HEK293 (cell line): ENCODE measurements at regions not wholly inside any gene's neighbourhood (a gene's known extent, or its start where the extent isn't known, plus 50 kb on each side); places are given as distances from the start of the nearest gene placed in this dataset.

ENCODE experiments used
- GFI1B ChIP-seq: fragments of 450-650 bp; formaldehyde crosslinking; IDR thresholded peaks from 2 replicates; pipeline ENCODE4 v1.5.1; 2016; ENCODE audit warnings: missing biosample characterization, missing genetic modification characterization
- KLF1 ChIP-seq: fragments of 450-650 bp; formaldehyde crosslinking; IDR thresholded peaks from 2 replicates; pipeline ENCODE4 v1.5.1; 2016; ENCODE audit warnings: missing biosample characterization, missing genetic modification characterization
- KLF10 ChIP-seq: fragments of 450-650 bp; IDR thresholded peaks from 2 replicates; pipeline ENCODE4 v1.5.1; 2018; ENCODE audit warnings: missing biosample characterization, mild to moderate bottlenecking, missing genetic modification characterization
- KLF9 ChIP-seq: fragments of 450-650 bp; formaldehyde crosslinking; IDR thresholded peaks from 2 replicates; pipeline ENCODE4 v1.5.1; 2016; ENCODE audit warnings: missing biosample characterization, missing genetic modification characterization, low read depth
- RBAK ChIP-seq: fragments of 450-650 bp; formaldehyde crosslinking; IDR thresholded peaks from 2 replicates; pipeline ENCODE4 v1.5.1; 2016; ENCODE audit warnings: missing biosample characterization, missing genetic modification characterization
- SALL2 ChIP-seq: fragments of 450-650 bp; formaldehyde crosslinking; IDR thresholded peaks from 2 replicates; pipeline ENCODE4 v1.5.0; 2017; ENCODE audit warnings: missing biosample characterization, mild to moderate bottlenecking, missing genetic modification characterization, borderline replicate concordance
- SP2 ChIP-seq: fragments of 450-650 bp; formaldehyde crosslinking; IDR thresholded peaks from 2 replicates; pipeline ENCODE4 v1.5.1; 2016; ENCODE audit warnings: missing biosample characterization, missing genetic modification characterization
- YY1 ChIP-seq: fragments of 450-650 bp; formaldehyde crosslinking; IDR thresholded peaks from 2 replicates; pipeline ENCODE4 v1.5.1; 2018; ENCODE audit warnings: missing biosample characterization, missing genetic modification characterization
- ZBTB48 ChIP-seq: fragments of 450-650 bp; formaldehyde crosslinking; IDR thresholded peaks from 2 replicates; pipeline ENCODE4 v1.5.1; 2016; ENCODE audit warnings: missing biosample characterization, missing genetic modification characterization
- ZNF121 ChIP-seq: fragments of 450-650 bp; formaldehyde crosslinking; IDR thresholded peaks from 2 replicates; pipeline ENCODE4 v1.5.1; 2016; ENCODE audit warnings: missing biosample characterization, missing genetic modification characterization
- ZNF138 ChIP-seq: fragments of 450-650 bp; formaldehyde crosslinking; IDR thresholded peaks from 2 replicates; pipeline ENCODE4 v1.5.1; 2016; ENCODE audit warnings: missing biosample characterization, missing genetic modification characterization, borderline replicate concordance
- ZNF174 ChIP-seq: fragments of 450-650 bp; formaldehyde crosslinking; IDR thresholded peaks from 2 replicates; pipeline ENCODE4 v1.5.0; 2017; ENCODE audit warnings: missing biosample characterization, mild to moderate bottlenecking, missing genetic modification characterization
- ZNF24 ChIP-seq: fragments of 450-650 bp; formaldehyde crosslinking; IDR thresholded peaks from 2 replicates; pipeline ENCODE4 v1.5.1; 2016; ENCODE audit warnings: missing biosample characterization, missing genetic modification characterization
- ZNF394 ChIP-seq: fragments of 450-650 bp; formaldehyde crosslinking; IDR thresholded peaks from 2 replicates; pipeline ENCODE4 v1.5.1; 2016; ENCODE audit warnings: missing biosample characterization, missing genetic modification characterization, mild to moderate bottlenecking, moderate library complexity, borderline replicate concordance
- ZNF416 ChIP-seq: fragments of 450-650 bp; formaldehyde crosslinking; IDR thresholded peaks from 2 replicates; pipeline ENCODE4 v1.5.1; 2016; ENCODE audit warnings: missing biosample characterization, missing genetic modification characterization
- ZNF555 ChIP-seq: fragments of 450-650 bp; formaldehyde crosslinking; conservative IDR thresholded peaks from 2 replicates; pipeline ENCODE4 v1.5.1; 2017; ENCODE audit warnings: missing biosample characterization, mild to moderate bottlenecking, missing genetic modification characterization, inconsistent platforms
- ZNF664 ChIP-seq: fragments of 450-650 bp; formaldehyde crosslinking; IDR thresholded peaks from 2 replicates; pipeline ENCODE4 v1.5.1; 2016; ENCODE audit warnings: missing biosample characterization, missing genetic modification characterization
- ZNF768 ChIP-seq: fragments of 450-650 bp; formaldehyde crosslinking; IDR thresholded peaks from 2 replicates; pipeline ENCODE4 v1.5.1; 2018; ENCODE audit warnings: missing biosample characterization, mild to moderate bottlenecking, missing genetic modification characterization
- ZNF837 ChIP-seq: fragments of 450-650 bp; formaldehyde crosslinking; IDR thresholded peaks from 2 replicates; pipeline ENCODE4 v1.5.1; 2016; ENCODE audit warnings: missing biosample characterization, missing genetic modification characterization
- ZNF843 ChIP-seq: fragments of 450-650 bp; formaldehyde crosslinking; IDR thresholded peaks from 2 replicates; pipeline ENCODE4 v1.5.1; 2016; ENCODE audit warnings: missing biosample characterization, missing genetic modification characterization
- ZSCAN16 ChIP-seq: fragments of 450-650 bp; formaldehyde crosslinking; IDR thresholded peaks from 2 replicates; pipeline ENCODE4 v1.5.1; 2016; ENCODE audit warnings: missing biosample characterization, missing genetic modification characterization
- TF ChIP-seq, protein P1 (sequence below): fragments of 450-650 bp; formaldehyde crosslinking; IDR thresholded peaks from 2 replicates; pipeline ENCODE4 v1.5.1; 2016; ENCODE audit warnings: missing biosample characterization, missing genetic modification characterization
- TF ChIP-seq, protein P2 (sequence below): fragments of 450-650 bp; formaldehyde crosslinking; optimal IDR thresholded peaks from 2 replicates; pipeline ENCODE3; 2016; ENCODE audit warnings: missing biosample characterization, mild to moderate bottlenecking, missing genetic modification characterization
- TF ChIP-seq, protein P3 (sequence below): fragments of 450-650 bp; formaldehyde crosslinking; IDR thresholded peaks from 2 replicates; pipeline ENCODE4 v1.5.1; 2016; ENCODE audit warnings: missing biosample characterization, missing genetic modification characterization, low read depth
- TF ChIP-seq, protein P4 (sequence below): fragments of 450-650 bp; formaldehyde crosslinking; IDR thresholded peaks from 2 replicates; pipeline ENCODE4 v1.5.1; 2016; ENCODE audit warnings: missing biosample characterization, missing genetic modification characterization
- TF ChIP-seq, protein P5 (sequence below): fragments of 450-650 bp; formaldehyde crosslinking; IDR thresholded peaks from 2 replicates; pipeline ENCODE4 v1.5.1; 2016; ENCODE audit warnings: missing biosample characterization, missing genetic modification characterization
- TF ChIP-seq, protein P6 (sequence below): fragments of 450-650 bp; formaldehyde crosslinking; IDR thresholded peaks from 2 replicates; pipeline ENCODE4 v1.5.1; 2016; ENCODE audit warnings: missing biosample characterization, missing genetic modification characterization
- TF ChIP-seq, protein P7 (sequence below): fragments of 450-650 bp; formaldehyde crosslinking; IDR thresholded peaks from 2 replicates; pipeline ENCODE4 v1.5.1; 2016; ENCODE audit warnings: missing biosample characterization, missing genetic modification characterization
- TF ChIP-seq, protein P8 (sequence below): fragments of 450-650 bp; formaldehyde crosslinking; IDR thresholded peaks from 2 replicates; pipeline ENCODE4; 2016; ENCODE audit warnings: missing biosample characterization, missing genetic modification characterization

DNA sequence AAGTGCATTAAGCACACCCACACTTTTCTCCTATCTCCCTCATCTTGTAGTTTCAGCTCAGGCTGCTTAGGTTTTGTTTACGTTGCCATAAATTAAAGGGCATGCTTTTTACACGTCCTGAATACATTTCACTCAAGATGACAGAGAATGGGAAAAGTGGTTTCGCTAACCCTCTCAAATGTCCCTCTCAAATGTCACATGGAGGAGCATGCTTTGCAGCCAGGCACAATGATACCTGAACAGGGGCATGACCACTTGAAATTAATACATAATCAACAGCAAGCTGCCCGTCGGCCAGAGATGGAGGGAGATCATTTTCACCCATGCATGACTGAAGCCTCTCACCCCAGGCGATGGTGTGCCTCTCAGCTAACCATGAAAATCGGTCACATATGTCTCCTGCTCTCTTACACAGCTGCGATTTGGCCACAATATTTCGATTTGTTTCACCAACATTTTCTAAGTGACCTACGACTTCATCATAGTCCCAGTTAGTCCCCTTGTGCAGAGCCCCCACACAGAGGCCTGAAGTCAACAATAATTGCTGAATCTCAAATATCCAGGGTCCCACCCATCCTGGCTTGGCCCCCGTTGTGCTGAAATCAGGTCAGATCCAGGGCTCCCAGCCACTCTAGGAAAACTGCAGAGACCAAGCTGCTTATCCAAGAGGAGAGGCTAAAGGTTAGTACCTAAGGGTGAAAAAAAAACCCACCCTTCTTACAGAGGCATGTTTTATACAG is 373.9 kb upstream of the NFE2L3 start (continued):
- TF ChIP-seq KLF10 (tag by site-specific recombination) = peak; percentile 71
- TF ChIP-seq KLF9 (tag by site-specific recombination) = peak; percentile 36; the same call in 1 of the 2 replicates
- no peak for TF ChIP-seq ZNF138
- TF ChIP-seq, protein P1, sequence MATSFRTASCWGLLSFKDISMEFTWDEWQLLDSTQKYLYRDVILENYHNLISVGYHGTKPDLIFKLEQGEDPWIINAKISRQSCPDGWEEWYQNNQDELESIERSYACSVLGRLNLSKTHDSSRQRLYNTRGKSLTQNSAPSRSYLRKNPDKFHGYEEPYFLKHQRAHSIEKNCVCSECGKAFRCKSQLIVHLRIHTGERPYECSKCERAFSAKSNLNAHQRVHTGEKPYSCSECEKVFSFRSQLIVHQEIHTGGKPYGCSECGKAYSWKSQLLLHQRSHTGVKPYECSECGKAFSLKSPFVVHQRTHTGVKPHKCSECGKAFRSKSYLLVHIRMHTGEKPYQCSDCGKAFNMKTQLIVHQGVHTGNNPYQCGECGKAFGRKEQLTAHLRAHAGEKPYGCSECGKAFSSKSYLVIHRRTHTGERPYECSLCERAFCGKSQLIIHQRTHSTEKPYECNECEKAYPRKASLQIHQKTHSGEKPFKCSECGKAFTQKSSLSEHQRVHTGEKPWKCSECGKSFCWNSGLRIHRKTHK (tag by site-specific recombination) = no peak
- no peak for TF ChIP-seq RBAK
- no peak for TF ChIP-seq YY1 (tag by site-specific recombination)
- TF ChIP-seq, protein P2, sequence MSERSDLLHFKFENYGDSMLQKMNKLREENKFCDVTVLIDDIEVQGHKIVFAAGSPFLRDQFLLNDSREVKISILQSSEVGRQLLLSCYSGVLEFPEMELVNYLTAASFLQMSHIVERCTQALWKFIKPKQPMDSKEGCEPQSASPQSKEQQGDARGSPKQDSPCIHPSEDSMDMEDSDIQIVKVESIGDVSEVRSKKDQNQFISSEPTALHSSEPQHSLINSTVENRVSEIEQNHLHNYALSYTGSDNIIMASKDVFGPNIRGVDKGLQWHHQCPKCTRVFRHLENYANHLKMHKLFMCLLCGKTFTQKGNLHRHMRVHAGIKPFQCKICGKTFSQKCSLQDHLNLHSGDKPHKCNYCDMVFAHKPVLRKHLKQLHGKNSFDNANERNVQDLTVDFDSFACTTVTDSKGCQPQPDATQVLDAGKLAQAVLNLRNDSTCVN = no peak
- TF ChIP-seq, protein P3, sequence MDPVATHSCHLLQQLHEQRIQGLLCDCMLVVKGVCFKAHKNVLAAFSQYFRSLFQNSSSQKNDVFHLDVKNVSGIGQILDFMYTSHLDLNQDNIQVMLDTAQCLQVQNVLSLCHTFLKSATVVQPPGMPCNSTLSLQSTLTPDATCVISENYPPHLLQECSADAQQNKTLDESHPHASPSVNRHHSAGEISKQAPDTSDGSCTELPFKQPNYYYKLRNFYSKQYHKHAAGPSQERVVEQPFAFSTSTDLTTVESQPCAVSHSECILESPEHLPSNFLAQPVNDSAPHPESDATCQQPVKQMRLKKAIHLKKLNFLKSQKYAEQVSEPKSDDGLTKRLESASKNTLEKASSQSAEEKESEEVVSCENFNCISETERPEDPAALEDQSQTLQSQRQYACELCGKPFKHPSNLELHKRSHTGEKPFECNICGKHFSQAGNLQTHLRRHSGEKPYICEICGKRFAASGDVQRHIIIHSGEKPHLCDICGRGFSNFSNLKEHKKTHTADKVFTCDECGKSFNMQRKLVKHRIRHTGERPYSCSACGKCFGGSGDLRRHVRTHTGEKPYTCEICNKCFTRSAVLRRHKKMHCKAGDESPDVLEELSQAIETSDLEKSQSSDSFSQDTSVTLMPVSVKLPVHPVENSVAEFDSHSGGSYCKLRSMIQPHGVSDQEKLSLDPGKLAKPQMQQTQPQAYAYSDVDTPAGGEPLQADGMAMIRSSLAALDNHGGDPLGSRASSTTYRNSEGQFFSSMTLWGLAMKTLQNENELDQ (tag by site-specific recombination) = no peak
- 0 out of 2 replicates have a peak, but pooled peaks have one; percentile 8 for TF ChIP-seq ZNF664 (tag by site-specific recombination)
- TF ChIP-seq, protein P4, sequence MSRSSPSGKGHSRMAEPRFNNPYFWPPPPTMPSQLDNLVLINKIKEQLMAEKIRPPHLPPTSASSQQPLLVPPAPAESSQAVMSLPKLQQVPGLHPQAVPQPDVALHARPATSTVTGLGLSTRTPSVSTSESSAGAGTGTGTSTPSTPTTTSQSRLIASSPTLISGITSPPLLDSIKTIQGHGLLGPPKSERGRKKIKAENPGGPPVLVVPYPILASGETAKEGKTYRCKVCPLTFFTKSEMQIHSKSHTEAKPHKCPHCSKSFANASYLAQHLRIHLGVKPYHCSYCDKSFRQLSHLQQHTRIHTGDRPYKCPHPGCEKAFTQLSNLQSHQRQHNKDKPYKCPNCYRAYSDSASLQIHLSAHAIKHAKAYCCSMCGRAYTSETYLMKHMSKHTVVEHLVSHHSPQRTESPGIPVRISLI (tag by site-specific recombination) = no peak
- peak; percentile 88 for TF ChIP-seq ZNF24 (tag by site-specific recombination)
- no peak; the same call in 1 of the 2 replicates for TF ChIP-seq ZBTB48 (tag by site-specific recombination)
- TF ChIP-seq, protein P5, sequence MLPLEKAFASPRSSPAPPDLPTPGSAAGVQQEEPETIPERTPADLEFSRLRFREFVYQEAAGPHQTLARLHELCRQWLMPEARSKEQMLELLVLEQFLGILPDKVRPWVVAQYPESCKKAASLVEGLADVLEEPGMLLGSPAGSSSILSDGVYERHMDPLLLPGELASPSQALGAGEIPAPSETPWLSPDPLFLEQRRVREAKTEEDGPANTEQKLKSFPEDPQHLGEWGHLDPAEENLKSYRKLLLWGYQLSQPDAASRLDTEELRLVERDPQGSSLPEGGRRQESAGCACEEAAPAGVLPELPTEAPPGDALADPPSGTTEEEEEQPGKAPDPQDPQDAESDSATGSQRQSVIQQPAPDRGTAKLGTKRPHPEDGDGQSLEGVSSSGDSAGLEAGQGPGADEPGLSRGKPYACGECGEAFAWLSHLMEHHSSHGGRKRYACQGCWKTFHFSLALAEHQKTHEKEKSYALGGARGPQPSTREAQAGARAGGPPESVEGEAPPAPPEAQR (tag by site-specific recombination) = no peak
- TF ChIP-seq ZNF837 (tag by site-specific recombination) = no peak
- TF ChIP-seq ZSCAN16 (tag by site-specific recombination) = no peak
- peak; percentile 96 for TF ChIP-seq ZNF843 (tag by site-specific recombination)
- TF ChIP-seq, protein P6, sequence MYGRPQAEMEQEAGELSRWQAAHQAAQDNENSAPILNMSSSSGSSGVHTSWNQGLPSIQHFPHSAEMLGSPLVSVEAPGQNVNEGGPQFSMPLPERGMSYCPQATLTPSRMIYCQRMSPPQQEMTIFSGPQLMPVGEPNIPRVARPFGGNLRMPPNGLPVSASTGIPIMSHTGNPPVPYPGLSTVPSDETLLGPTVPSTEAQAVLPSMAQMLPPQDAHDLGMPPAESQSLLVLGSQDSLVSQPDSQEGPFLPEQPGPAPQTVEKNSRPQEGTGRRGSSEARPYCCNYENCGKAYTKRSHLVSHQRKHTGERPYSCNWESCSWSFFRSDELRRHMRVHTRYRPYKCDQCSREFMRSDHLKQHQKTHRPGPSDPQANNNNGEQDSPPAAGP (tag by site-specific recombination) = 0 out of 2 replicates have a peak, but pooled peaks have one; percentile 38
- TF ChIP-seq, protein P7, sequence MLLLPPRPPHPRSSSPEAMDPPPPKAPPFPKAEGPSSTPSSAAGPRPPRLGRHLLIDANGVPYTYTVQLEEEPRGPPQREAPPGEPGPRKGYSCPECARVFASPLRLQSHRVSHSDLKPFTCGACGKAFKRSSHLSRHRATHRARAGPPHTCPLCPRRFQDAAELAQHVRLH (tag by site-specific recombination) = peak; percentile 62; the same call in 1 of the 2 replicates
- TF ChIP-seq ZNF768 (tag by site-specific recombination) = no peak
- no peak for TF ChIP-seq ZNF416 (tag by site-specific recombination)
- TF ChIP-seq SALL2 (tag by site-specific recombination) = no peak
- no peak for TF ChIP-seq ZNF555 (tag by site-specific recombination)
- peak; percentile 65; the same call in 1 of the 2 replicates for TF ChIP-seq ZNF394
- TF ChIP-seq, protein P8, sequence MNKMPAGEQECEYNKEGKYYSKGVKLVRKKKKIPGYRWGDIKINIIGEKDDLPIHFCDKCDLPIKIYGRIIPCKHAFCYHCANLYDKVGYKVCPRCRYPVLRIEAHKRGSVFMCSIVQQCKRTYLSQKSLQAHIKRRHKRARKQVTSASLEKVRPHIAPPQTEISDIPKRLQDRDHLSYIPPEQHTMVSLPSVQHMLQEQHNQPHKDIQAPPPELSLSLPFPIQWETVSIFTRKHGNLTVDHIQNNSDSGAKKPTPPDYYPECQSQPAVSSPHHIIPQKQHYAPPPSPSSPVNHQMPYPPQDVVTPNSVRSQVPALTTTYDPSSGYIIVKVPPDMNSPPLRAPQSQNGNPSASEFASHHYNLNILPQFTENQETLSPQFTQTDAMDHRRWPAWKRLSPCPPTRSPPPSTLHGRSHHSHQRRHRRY (tag by site-specific recombination) = no peak
- no peak for TF ChIP-seq ZNF174 (tag by site-specific recombination)
- peak; percentile 46; the same call in 1 of the 2 replicates for TF ChIP-seq KLF1 (tag by site-specific recombination)
- no peak for TF ChIP-seq SP2 (tag by site-specific recombination)
- no peak for TF ChIP-seq ZNF121 (tag by site-specific recombination)
- no peak for TF ChIP-seq GFI1B
